CD4-positive, alpha-beta T cell treated with Interleukin-6 for 4 hours (primary cell): ENCODE measurements at regions not wholly inside any gene's neighbourhood (a gene's known extent, or its start where the extent isn't known, plus 50 kb on each side); places are given as distances from the start of the nearest gene placed in this dataset.
"Not testable (repeated sequence)": the region's sequence is repeated elsewhere in the genome, so short reads cannot be mapped to it uniquely, and the experiment has no call there.

ENCODE experiments used
- DNase-seq: peaks from one replicate; pipeline ENCODE4 v3.0.0-alpha.2; 2020; ENCODE audit warnings: mixed read lengths

DNA sequence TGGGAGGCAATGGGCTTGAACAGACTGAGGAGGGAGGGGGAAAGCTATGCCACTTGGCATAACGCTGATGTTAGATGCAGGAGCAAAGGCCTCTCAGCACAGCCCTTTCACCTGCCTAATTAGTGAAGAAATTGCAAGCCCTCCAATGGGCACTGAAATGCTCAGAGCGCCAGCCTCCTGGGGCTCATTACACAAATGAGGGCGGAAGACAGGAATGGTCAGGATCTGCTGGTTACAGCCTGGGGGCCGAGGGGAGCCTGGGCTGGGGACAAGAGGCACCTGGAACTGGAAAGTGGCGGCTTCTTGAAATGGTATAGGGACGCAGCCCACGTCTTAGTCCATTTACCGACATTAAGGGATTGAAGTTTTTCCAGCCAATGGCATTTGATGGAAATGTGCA is 50.2 kb upstream of the PLET1 start:
- no peak for DNase-seq

- no peak for DNase-seq
Measured at GRCh38 chr11:112315057-112315720, 54.5 kb upstream of the PLET1 start.

DNA sequence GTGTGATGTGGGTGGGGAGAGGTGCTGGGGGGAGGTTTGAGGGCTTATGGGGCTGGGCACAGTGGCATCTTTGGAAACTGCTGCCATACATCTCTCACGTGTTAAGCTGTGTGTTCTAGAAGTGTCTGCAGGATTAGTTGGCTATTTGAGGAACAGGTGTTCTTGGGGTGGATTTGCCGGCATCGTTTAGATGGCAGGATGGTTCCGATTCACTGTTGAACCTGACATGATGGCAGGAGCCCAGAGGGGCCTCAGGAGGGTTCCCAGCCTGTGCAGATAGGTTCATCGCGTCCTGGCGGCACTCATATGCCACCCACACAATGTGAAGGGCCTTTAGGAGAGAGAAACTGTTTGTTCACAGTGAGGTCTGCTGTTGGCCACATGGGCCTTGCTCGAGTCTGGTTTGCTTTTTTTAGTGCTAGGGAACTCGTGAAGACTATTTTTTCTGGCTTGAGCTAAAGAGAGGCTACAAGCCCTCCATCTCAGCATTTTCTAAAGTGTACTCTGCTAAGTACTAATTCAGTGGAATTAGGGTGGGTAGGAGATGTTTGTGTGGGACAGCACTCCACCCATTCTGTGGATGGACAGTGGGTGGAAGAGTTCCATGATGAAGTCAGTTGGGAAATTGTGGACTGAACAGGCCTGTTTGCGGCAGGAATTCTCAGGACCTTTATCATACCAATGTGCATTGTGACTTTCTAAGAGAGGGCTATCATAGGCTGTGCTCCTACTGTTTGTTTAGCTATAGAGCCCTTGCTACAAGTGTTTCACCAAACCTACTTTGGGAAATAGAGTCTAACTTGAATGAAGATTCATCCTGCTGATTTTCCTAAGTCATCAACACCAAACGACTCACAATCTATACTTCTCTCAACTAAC is 55.4 kb upstream of the PLET1 start:
- no peak for DNase-seq

DNA sequence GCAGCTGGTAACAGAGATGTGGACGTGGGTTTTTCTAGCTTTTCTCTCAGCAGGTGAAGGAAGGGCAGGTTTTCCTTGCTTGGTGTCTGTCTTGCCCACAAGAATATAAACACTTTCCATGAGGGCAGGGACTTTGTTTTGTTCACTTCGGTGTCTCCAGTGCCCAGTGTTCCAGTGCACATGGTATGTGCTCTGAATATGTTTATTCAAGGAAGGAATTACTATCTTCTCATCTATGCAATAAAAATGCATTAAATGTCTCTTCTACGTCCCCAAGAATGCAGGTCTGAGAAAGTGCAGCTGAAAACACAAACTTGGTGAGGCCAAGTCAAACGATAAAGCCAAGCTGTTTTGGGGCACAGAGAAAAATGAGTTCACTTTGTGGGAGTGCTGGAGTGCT is 56.3 kb upstream of the PLET1 start:
- no peak for DNase-seq

DNA sequence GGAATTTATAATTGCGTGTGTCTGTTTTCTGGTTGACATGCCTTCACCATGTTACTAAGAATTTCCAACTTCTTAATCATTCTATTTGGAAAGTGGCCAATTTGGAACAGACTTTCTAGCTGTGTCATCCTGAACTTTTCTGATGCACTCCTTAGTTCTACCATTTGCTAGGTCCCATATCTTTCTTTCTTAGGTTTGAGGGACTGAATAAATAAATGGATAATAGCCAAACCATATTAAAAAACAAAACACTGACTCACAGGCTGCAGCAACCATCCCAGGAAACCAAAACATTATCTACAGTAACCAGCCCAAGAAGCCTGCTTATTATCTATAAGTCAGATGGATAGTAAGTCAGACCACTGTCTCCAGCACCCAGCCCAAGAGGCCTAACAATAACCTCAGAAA is 57.5 kb upstream of the PLET1 start:
- DNase-seq: no peak

DNA sequence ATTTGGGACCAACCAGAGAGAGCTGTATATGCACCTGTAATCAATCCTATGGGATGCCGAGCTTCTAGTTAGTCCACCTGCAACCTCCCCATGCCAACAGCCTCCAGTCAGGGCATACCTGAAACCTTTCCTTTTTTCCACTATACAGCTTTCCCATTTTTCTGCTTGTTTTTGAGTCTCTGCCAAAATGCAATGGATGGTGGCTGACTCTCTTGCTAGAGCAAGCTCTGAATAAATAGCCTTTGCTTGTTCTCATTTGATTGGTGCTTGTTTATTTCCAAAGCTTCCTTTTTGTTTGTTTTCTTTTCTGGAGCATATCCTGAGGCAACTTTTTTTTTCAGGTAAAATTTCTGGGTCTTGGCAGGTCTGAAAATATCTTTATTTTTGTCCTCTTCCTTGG is 58.0 kb upstream of the PLET1 start:
- DNase-seq: no peak

DNA sequence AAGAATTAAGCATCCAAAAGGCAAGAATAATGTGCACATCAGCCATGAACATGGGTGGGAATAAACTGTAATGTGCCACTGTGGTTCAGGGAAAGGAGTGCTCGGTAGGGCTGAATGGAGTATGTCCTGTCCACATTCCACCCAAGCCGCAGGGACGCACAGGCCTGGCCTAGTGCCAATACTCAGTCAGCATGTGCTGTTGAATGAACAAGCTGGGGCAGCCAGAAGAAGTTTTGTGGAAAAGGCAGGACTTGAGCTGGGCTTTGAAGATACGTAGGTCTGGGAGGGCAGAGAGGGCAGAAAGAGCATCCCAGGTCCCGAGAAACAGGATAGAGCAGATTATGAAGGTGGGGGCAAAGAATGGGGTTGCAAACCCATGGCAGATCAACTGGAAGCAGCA is 60.0 kb upstream of the PLET1 start:
- DNase-seq: no peak

DNA sequence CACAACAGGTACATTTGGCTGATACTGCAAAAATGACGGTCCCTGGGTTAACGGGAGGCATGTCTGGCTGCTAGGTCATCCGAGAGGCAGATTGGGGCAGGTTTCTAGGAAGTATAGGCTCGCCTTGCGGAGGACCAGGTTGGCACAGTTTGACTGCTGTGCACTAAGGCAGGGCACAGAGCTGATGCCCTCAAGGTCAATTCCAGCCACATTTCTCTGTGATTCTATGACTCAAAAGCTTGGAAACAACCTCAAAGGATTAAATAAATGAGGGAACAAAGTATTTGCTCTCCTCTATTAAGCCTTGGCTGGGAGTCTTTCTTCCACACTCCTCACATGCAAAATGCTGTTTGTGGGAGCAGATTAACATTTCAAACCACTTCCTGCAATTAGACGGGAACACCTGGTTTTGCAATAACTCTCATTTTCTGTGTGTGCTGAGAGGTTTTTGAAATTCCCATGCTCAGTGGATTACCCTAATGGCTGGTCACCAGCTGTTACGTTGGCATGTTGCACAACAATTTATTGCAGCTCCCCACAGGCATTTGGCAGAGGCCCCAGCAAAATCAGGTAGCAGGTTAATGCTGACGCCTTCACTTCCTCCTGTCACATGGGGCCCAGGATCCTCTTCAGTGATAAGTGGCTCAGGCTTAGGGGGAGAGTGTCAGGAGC is 61.0 kb upstream of the PLET1 start:
- no peak for DNase-seq

GRCh38 chr11:112322173-112322790 is 61.6 kb upstream of the PLET1 start:
- no peak for DNase-seq

- no peak for DNase-seq
Measured at GRCh38 chr11:112334381-112334780, 73.7 kb upstream of the PLET1 start.

GRCh38 chr11:112336356-112336886 is 75.8 kb upstream of the PLET1 start:
- DNase-seq: no peak

- no peak for DNase-seq
Measured at GRCh38 chr11:112339566-112339965, 78.9 kb upstream of the PLET1 start.

GRCh38 chr11:112343368-112344039 is 82.8 kb upstream of the PLET1 start:
- no peak for DNase-seq

DNA sequence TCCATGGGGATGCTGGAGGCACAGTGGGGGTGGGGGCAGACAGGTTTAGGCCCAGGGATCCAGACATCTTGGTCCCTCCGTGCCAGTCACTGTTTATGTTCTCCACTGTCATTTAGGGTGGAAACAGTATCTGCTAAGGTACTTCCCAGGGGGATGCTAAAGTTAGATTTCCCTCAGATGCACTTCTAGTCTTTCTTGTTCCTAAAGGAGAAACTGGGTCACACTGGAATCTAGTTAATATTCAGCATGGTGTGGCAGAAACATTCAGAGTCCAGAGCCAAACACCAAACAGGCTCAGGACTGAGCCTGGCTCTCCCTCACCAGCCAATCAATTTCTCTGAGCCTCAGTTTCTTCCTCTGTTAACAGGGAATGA is 83.4 kb upstream of the PLET1 start:
- DNase-seq: no peak

- DNase-seq: no peak
Measured at GRCh38 chr11:112345166-112345565, 84.5 kb upstream of the PLET1 start.

- no peak for DNase-seq
Measured at GRCh38 chr11:112345706-112346105, 85.0 kb upstream of the PLET1 start.

DNA sequence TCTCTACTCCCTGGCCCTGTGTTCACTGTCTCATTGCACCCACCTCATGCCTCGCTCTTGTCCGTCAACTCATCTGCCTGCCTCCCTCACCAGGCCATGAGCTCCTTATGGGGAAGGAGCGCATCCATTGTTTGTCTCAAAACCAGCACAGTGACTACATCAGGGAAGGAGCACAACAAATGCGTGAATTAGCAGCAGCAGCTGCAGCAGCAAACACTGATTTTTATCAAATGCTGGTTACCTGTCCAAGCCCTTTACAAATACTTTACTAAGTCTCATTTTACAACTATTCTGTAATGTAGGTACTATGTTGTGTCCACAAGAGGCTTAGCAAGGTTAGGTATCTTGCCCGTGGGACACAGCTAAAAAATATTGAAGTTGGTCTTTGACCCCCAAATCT is 85.9 kb upstream of the PLET1 start:
- no peak for DNase-seq

GRCh38 chr11:112348480-112349029 is 87.9 kb upstream of the PLET1 start:
- no peak for DNase-seq

DNA sequence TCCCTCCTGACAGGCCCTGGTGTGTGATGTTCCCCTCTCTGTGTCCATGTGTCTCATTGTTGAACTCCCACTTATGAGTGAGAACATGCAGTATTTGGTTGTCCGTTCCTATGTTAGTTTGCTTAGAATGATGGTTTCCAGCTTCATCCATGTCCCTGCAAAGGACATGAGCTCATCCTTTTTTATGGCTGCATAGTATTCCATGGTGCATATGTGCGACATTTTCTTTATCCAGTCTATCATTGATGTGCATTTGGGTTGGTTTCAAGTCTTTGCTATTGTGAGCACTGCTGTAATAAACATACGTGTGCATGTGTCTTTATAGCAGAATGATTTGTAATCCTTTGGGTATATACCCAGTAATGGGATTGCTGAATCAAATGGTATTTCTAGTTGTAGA is 90.8 kb upstream of the PLET1 start:
- not testable (repeated sequence) for DNase-seq

GRCh38 chr11:112352907-112353306 is 92.2 kb upstream of the PLET1 start:
- DNase-seq: no peak

GRCh38 chr11:112354364-112354763 is 93.7 kb upstream of the PLET1 start:
- no peak for DNase-seq

- DNase-seq: no peak
Measured at GRCh38 chr11:112355726-112356125, 95.1 kb upstream of the PLET1 start.
